ENCODE measurements at regions not wholly inside any gene's neighbourhood (a gene's known extent, or its start where the extent isn't known, plus 50 kb on each side); places are given as distances from the start of the nearest gene placed in this dataset.

DNA sequence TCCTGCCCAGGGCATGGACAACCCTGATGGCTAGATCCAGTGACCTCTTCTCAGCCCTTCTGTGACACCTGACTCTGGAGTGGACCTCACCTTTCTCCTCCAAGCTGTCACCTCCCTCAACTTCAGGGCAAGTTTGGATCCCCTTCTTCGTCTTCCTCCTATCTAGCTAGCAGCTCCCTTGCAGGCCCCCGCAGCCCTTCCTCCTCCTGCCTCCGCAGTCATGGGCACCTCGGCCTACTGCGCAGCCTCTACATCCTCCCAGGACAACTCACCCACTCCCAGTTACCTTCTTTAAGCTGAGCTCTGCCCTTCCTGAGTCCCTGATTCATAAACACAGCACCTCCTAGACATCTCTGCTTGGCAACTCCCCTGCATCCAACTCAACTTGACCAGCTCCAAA, 61.3 kb upstream of the ID3 start:
- TF ChIP-seq, protein P1, sequence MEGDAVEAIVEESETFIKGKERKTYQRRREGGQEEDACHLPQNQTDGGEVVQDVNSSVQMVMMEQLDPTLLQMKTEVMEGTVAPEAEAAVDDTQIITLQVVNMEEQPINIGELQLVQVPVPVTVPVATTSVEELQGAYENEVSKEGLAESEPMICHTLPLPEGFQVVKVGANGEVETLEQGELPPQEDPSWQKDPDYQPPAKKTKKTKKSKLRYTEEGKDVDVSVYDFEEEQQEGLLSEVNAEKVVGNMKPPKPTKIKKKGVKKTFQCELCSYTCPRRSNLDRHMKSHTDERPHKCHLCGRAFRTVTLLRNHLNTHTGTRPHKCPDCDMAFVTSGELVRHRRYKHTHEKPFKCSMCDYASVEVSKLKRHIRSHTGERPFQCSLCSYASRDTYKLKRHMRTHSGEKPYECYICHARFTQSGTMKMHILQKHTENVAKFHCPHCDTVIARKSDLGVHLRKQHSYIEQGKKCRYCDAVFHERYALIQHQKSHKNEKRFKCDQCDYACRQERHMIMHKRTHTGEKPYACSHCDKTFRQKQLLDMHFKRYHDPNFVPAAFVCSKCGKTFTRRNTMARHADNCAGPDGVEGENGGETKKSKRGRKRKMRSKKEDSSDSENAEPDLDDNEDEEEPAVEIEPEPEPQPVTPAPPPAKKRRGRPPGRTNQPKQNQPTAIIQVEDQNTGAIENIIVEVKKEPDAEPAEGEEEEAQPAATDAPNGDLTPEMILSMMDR (IDR thresholded peaks at IDR 0.05; ENCODE audit: low read depth, low read length): no peak
- no peak for TF ChIP-seq EZH2phosphoT487 (IDR thresholded peaks at IDR 0.05; ENCODE audit: low read depth)

Measured in OCI-LY3 (cell line).